Right lobe of liver (tissue), 6 donors: ENCODE measurements at regions not wholly inside any gene's neighbourhood (a gene's known extent, or its start where the extent isn't known, plus 50 kb on each side); places are given as distances from the start of the nearest gene placed in this dataset.

Source experiments
- ATAC-seq, 4 donors: fragments of 200-7000 bp; cut with Tn5 transposase; one replicate each; pipeline ENCODE4 v1.9.1; 2020; ENCODE audit warnings: mild to moderate bottlenecking in 4 of 4, moderate library complexity in 4 of 4
- DNase-seq, 3 donors: peaks; one replicate each; pipeline ENCODE4 v3.0.0-alpha.2; 2020
- H3K27ac ChIP-seq, 3 donors: fragments of 200-600 bp; one replicate each; pipeline ENCODE4 v1.8.0; 2022
- H3K27me3 ChIP-seq, 2 donors: fragments of 200-600 bp; one replicate each; pipeline ENCODE4 v1.8.0; 2022
- H3K36me3 ChIP-seq, 4 donors: fragments of 200-600 bp; sonication (generic) in 1 of 4; one replicate each; pipeline versions ENCODE4 v1.5.1 to v1.8.0; 2017 to 2022; ENCODE audit warnings: control low read depth in 1 of 4
- H3K4me1 ChIP-seq, 4 donors: fragments of 200-600 bp; sonication (generic) in 1 of 4; one replicate each; pipeline versions ENCODE4 v1.5.1 to v1.8.0; 2017 to 2022; ENCODE audit warnings: control low read depth in 1 of 4
- H3K4me3 ChIP-seq, 3 donors: fragments of 200-600 bp; one replicate each; pipeline ENCODE4 v1.8.0; 2022
- H3K9me3 ChIP-seq, 4 donors: fragments of 200-600 bp; sonication (generic) in 1 of 4; one replicate each; pipeline versions ENCODE4 v1.5.1 to v1.8.0; 2017 to 2022; ENCODE audit warnings: control low read depth in 1 of 4
- POLR2A ChIP-seq: fragments of 450-650 bp; IDR thresholded peaks from one replicate; pipeline ENCODE4 v1.6.1; 2017; ENCODE audit warnings: antibody characterized with exemption, mild to moderate bottlenecking
- WGBS: methylation state at CpG from one replicate; pipeline ENCODE4 v1.1.6; 2018; ENCODE audit warnings: low coverage, low lambda C conversion rate; ENCODE audit not compliant: insufficient coverage; ENCODE audit errors: missing lambda C conversion rate; 5-methylcytosine and 5-hydroxymethylcytosine counted together
- intact Hi-C, 2 donors: fragments of 100-400 bp; cut with DNase I; formaldehyde crosslinking; loops; one replicate each; pipeline versions ENCODE4 v1.11.2 to v1.14.1; 2022
- TF ChIP-seq, protein P1 (sequence below), 4 donors: fragments of 200-600 bp in 3 of 4; fragments of 450-650 bp in 1 of 4; IDR thresholded peaks; one replicate each; pipeline versions ENCODE4 v1.5.1 to v1.8.0; 2016 to 2022; ENCODE audit warnings: antibody characterized with exemption in 4 of 4, mild to moderate bottlenecking in 2 of 4
- donor health status: DM: no; HTN: yes; CAD: no.
- donor health status: DM: no; HTN: no; CAD: no.
- donor health status: DM: no; HTN: no; CAD: no.
- donor health status: DM: no; HTN: yes; CAD: no.
- donor health status: DM: no; HTN: yes; CAD: no.

DNA sequence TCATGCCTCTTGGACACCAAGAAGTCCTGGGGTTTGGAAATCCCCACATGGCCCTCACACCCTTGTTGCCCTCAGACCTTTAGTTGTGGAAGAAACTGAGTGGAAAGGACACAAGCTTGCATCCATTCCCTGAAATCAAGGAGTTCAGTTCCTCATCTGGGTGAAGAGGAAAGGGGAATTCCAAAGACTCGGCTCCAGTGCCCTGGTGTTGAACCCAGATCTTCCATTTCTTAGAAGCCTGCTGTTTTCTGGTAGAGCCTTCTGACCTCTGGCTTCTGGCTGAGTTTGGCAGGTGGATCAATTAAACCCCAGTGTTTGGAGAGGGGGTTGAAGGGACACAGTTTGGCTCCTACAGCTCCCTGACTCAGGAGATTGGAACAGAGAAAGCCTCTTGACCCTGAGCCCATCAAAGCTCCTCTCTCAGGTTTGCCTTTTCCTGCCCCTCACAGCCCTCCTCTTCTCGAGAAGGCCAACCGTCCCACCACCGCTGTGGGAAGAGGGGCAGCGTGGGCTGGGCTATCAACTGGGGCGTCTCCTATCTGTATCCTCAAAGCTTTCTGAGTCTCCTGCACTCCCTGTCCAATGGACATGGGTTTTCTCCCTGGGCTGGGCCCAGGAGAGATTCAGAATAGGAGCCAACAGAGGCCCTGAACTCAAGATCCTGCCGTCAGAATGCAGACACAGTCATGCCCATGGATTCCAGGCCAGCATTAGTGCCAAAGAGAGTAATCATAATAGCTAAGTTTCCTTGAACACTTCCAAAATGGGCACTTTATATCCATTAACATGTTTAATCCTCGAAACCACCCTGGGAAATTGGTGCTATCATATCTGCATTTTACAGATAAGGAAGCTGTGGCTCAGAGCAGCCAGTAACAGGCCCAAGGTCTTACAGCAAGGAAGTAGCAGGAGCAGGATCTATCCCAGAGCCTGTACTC is 146.2 kb downstream of the VEGFA start:
- Histone ChIP-seq H3K9me3 (no peaks in the 10 kb centered on the region), H3K27ac (peak overlapping the region; percentile 75 to 95 (median 85)), H3K27me3 (no peaks in the 10 kb centered on the region), H3K4me1 (peaks cover 0 to 93% (median 52%) of the 10 kb centered on the region in 4 donors), H3K36me3 (no peaks in the 10 kb centered on the region), H3K4me3 (peak overlapping the region in 2 of 3 donors; percentile 8 to 14)
- 26% methylated on average over 4 of the region's 8 CpGs for WGBS
- TF ChIP-seq, protein P1, sequence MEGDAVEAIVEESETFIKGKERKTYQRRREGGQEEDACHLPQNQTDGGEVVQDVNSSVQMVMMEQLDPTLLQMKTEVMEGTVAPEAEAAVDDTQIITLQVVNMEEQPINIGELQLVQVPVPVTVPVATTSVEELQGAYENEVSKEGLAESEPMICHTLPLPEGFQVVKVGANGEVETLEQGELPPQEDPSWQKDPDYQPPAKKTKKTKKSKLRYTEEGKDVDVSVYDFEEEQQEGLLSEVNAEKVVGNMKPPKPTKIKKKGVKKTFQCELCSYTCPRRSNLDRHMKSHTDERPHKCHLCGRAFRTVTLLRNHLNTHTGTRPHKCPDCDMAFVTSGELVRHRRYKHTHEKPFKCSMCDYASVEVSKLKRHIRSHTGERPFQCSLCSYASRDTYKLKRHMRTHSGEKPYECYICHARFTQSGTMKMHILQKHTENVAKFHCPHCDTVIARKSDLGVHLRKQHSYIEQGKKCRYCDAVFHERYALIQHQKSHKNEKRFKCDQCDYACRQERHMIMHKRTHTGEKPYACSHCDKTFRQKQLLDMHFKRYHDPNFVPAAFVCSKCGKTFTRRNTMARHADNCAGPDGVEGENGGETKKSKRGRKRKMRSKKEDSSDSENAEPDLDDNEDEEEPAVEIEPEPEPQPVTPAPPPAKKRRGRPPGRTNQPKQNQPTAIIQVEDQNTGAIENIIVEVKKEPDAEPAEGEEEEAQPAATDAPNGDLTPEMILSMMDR (IDR thresholded peaks at IDR 0.05): no peak
- TF ChIP-seq POLR2A: no peak
- peak; percentile 23 to 44 (median 24) for ATAC-seq
- intact Hi-C loops: no loop called here
- peak; percentile 38 to 83 (median 66) for DNase-seq

DNA sequence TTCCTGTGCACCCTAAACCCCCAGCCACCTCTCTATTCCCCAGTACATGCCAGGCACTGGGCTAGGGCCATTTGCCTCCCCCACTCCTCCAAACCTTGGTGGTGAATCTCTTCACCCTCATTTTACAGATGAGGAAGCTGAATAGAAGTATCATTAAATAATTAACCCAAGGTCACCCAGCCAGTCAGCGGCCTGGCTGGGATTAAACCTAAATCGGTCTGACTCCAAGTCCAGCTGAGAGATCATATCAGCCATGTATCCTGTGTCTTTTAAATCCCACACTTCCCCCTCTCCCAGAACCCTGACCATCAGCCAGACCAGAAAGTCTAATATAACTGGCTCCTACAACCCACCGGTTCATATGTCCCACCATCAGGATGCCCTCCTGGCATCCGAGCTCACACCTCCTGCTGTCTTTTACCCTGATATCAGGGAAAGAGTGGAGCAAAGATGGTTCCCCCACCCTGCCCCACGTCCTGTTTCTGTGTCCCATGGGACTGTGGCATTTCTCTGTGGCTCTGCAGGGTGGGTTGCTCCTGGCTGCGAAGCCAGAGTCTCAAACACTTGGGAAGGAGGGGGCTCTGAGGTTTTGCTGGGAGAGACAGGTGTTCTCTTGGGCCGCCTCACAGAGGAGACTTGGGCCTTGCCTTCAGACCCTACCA is 145.3 kb downstream of the VEGFA start:
- Histone ChIP-seq H3K36me3 (no peaks in the 10 kb centered on the region), H3K4me3 (no peak overlapping the region), H3K27me3 (no peaks in the 10 kb centered on the region), H3K9me3 (no peaks in the 10 kb centered on the region), H3K4me1 (peaks cover 0 to 92% (median 52%) of the 10 kb centered on the region in 4 donors), H3K27ac (peak overlapping the region; percentile 75 to 95 (median 85))
- DNase-seq: peak in 2 of 3 donors; percentile 21
- intact Hi-C loops: no loop called here
- WGBS: 50% methylated on average over 7 of the region's 7 CpGs
- ATAC-seq: no peak
- TF ChIP-seq POLR2A: no peak
- TF ChIP-seq, protein P1 (IDR thresholded peaks at IDR 0.05): no peak

DNA sequence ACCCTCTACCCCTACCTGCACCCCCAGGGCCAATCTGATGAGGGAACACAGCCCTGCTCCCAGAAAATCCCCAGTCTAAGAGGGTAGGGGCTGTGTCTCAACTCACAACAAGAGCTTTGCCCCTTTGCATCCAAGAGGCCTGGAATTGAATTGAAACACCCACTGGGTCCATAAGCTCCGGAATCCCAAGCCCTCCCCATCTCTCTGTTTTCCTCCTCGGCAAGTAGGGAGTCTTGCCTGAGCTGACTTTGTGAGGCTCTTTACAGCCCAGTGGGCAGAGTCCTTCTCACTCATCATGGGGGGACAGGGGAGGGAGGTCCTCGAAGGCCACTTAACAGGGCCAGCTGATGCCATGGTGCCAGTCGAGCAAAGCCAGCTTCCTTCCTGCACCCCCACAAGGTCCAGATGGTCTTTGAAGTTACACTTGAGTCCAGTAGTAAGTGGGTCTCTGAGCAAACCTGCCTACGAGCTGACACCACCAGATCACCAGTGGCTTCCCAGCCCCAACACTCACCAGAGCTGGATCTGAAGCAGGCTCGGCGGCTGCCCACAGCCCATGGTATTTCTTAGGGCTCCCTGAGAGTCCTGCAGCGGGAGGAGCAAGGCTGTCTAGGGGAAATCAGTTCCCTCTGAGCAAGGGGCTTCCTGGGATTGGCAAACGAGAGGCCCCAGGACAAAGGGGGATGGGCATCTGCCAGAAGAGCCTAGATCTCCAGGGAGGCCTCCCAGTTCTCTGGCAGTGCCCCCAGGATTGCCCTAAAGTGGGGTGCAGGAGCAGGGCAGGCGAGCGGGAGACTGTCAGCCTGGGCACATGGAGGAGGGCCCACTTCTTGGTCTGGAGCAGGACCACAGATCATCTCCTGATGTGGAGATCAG is 144.5 kb downstream of the VEGFA start:
- H3K27ac ChIP-seq: peak overlapping the region; percentile 75 to 95 (median 85)
- no peak for ATAC-seq
- TF ChIP-seq, protein P1 (IDR thresholded peaks at IDR 0.05): no peak
- no peak for TF ChIP-seq POLR2A
- peaks cover 0 to 92% (median 52%) of the 10 kb centered on the region in 4 donors for H3K4me1 ChIP-seq
- DNase-seq: peak in 2 of 3 donors; percentile 14 to 46
- H3K9me3 ChIP-seq: no peaks in the 10 kb centered on the region
- WGBS: 58% methylated on average over 4 of the region's 11 CpGs
- H3K4me3 ChIP-seq: no peak overlapping the region
- H3K27me3 ChIP-seq: no peaks in the 10 kb centered on the region
- H3K36me3 ChIP-seq: no peaks in the 10 kb centered on the region
- intact Hi-C loops: no loop called here
